ENCODE measurements at regions not wholly inside any gene's neighbourhood (a gene's known extent, or its start where the extent isn't known, plus 50 kb on each side); places are given as distances from the start of the nearest gene placed in this dataset.
"Not testable (repeated sequence)": the region's sequence is repeated elsewhere in the genome, so short reads cannot be mapped to it uniquely, and the experiment has no call there.

DNA sequence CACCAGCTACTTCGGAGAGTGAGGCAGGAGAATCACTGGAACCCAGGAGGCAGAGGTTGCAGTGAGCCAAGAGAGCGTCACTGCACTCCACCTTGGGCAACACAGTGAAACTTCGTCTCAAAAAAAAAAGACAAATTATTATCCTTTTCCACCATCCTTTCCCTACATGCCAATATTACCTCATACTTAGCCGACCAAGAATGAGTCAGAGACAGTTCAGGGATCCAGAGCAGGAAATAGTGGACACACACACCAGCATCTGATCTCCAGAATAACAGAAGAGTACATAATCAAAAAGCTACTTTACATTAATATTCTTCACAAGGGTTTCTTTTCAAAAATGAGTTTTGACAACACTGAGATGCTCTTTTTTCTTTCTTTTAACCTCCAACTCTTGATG lies 185.4 kb downstream of the KDM5D start:
- no peaks in the 10 kb centered on the region for H3K36me3 Mint-ChIP-seq (ENCODE audit: low read depth)
- no peaks in the 10 kb centered on the region for H3K9me3 Mint-ChIP-seq
- POLR2A ChIA-PET = no interaction called here
- no peak overlapping the region for H3K4me3 Mint-ChIP-seq
- TF ChIP-seq, protein P1, sequence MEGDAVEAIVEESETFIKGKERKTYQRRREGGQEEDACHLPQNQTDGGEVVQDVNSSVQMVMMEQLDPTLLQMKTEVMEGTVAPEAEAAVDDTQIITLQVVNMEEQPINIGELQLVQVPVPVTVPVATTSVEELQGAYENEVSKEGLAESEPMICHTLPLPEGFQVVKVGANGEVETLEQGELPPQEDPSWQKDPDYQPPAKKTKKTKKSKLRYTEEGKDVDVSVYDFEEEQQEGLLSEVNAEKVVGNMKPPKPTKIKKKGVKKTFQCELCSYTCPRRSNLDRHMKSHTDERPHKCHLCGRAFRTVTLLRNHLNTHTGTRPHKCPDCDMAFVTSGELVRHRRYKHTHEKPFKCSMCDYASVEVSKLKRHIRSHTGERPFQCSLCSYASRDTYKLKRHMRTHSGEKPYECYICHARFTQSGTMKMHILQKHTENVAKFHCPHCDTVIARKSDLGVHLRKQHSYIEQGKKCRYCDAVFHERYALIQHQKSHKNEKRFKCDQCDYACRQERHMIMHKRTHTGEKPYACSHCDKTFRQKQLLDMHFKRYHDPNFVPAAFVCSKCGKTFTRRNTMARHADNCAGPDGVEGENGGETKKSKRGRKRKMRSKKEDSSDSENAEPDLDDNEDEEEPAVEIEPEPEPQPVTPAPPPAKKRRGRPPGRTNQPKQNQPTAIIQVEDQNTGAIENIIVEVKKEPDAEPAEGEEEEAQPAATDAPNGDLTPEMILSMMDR (IDR thresholded peaks at IDR 0.05) = no peak
- Histone ChIP-seq H3K9me3 (ENCODE audit: control insufficient read depth in 1 of 2, insufficient read depth in 1 of 2, low read length in 2 of 2) (no peaks in the 10 kb centered on the region), H3K4me3 (ENCODE audit: low read length) (no peak overlapping the region), H3K27ac (ENCODE audit: low read depth in 1 of 2, low read length in 2 of 2) (no peak overlapping the region), H3K27me3 (ENCODE audit: control insufficient read depth in 1 of 2, insufficient read depth in 2 of 2, low read length in 2 of 2) (no peaks in the 10 kb centered on the region), H3K4me1 (ENCODE audit: insufficient read depth, low read length) (no peaks in the 10 kb centered on the region), H3K36me3 (ENCODE audit: insufficient read depth, low read length) (no peaks in the 10 kb centered on the region)
- H3K27me3 Mint-ChIP-seq = no peaks in the 10 kb centered on the region
- DNase-seq (no peak), ATAC-seq (ENCODE audit: poor library complexity) (no peak)
- CTCF ChIA-PET = no interaction called here
- no peak overlapping the region for H3K27ac Mint-ChIP-seq
- H3K4me1 Mint-ChIP-seq (ENCODE audit: low read depth) = no peaks in the 10 kb centered on the region
- intact Hi-C loops (cut with DNase I, micrococcal nuclease) = no loop called here

DNA sequence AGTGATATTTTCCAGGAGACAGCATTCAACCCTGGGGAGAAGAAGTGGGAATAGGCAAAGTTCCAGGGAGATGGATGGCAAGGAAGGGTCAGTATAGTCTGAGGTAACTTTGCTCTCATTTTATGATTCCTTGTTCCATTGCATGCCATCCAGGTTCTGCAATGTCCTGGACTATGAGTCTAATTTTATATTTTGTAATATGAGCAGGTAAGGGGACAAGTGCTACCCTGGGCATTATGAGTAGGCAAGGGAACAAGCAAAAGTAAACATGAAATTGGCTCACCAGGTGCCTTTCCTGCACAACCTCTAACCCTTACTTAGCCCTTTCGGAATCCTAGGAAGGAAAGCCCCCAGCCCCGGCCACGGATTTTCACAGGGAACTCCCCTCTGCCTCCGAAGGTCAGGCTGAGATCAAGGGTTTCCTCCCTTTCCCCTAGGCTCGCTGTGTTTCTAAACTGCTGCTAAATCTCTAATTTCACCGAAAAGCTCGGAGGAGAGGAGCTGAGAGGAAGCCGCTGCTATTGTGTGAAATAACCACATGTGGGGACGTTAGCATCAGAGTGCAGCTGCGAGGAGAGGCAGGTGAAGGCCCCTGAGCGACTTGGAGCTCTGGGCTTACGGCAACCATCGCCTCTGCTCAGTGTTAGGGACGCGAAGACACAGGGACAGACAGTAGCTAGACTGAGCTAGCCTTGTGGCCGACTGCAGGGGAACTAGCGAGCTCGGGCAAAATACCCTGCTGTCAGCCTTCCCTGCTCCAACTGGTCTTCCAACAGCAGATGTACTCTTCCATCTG lies 194.7 kb downstream of the KDM5D start:
- CTCF ChIA-PET = no interaction called here
- H3K4me1 Mint-ChIP-seq (ENCODE audit: low read depth) = no peaks in the 10 kb centered on the region
- TF ChIP-seq, protein P1 (IDR thresholded peaks at IDR 0.05) = no peak

DNA sequence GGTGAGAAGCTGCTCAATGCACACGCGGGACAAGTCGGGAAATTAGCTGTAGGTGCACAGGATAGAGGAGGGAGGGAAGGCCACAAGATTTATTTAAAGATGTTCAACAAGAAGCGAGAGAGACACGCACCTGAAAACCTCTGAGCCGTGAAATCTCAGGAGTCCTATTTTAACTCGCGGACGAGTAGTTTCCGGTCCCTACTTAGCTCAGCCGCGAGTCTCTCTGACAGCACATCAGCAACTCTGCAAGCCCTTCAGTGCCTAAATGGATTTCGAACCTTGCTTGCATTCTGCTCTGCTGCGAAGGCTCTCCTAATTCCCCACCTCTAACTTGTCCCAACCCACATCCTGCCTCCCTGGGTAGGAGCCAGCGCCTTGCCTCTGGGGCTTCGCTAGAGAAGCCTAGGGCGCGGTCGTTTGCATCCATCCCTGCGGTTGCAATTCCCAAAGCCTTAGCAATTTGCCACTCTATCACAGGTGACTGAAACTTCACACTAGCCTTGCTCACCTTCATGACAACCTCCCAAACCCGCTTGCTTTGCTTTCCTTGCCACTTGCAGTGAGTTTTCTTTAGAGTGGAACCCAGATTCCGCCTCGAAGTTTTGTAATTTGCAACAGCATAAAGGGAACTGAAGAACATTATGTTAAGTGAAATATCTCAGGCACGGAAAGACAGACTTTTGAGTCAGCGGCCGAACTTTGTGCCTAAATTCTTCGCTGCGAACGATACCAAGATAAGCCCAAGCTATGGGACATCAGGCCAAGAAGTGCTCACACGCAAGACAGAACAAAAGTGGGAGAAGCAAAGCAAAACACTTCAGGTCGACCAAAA lies 202.8 kb downstream of the KDM5D start:
- ATAC-seq (ENCODE audit: poor library complexity) = no peak
- Histone ChIP-seq H3K4me3 (ENCODE audit: low read length) (no peak overlapping the region), H3K9me3 (ENCODE audit: control insufficient read depth in 1 of 2, insufficient read depth in 1 of 2, low read length in 2 of 2) (no peaks in the 10 kb centered on the region), H3K4me1 (ENCODE audit: insufficient read depth, low read length) (no peaks in the 10 kb centered on the region), H3K27ac (ENCODE audit: low read depth in 1 of 2, low read length in 2 of 2) (no peak overlapping the region), H3K27me3 (ENCODE audit: control insufficient read depth in 1 of 2, insufficient read depth in 2 of 2, low read length in 2 of 2) (no peaks in the 10 kb centered on the region), H3K36me3 (ENCODE audit: insufficient read depth, low read length) (no peaks in the 10 kb centered on the region)
- no peaks in the 10 kb centered on the region for H3K4me1 Mint-ChIP-seq (ENCODE audit: low read depth)
- intact Hi-C loops (cut with DNase I, micrococcal nuclease) = no loop called here
- H3K27ac Mint-ChIP-seq = no peak overlapping the region
- DNase-seq = peak in 1 of 14 experiments; percentile 1
- H3K9me3 Mint-ChIP-seq = no peaks in the 10 kb centered on the region
- peaks cover 5% of the 10 kb centered on the region for H3K27me3 Mint-ChIP-seq
- TF ChIP-seq, protein P1 (IDR thresholded peaks at IDR 0.05) = no peak
- POLR2A ChIA-PET = no interaction called here
- H3K4me3 Mint-ChIP-seq = no peak overlapping the region
- H3K36me3 Mint-ChIP-seq (ENCODE audit: low read depth) = no peaks in the 10 kb centered on the region
- CTCF ChIA-PET = no interaction called here

More for the DNA sequence above, 194.7 kb downstream of the KDM5D start:
- Mint-ChIP-seq H3K9me3 (no peaks in the 10 kb centered on the region), H3K4me3 (no peak overlapping the region), H3K36me3 (ENCODE audit: low read depth) (no peaks in the 10 kb centered on the region), H3K27ac (no peak overlapping the region), H3K27me3 (peaks cover 5% of the 10 kb centered on the region)
- peak; percentile 52 for ATAC-seq (ENCODE audit: poor library complexity)
- no peak for DNase-seq
- Histone ChIP-seq H3K4me1 (ENCODE audit: insufficient read depth, low read length) (peaks cover 5% of the 10 kb centered on the region), H3K9me3 (ENCODE audit: control insufficient read depth in 1 of 2, insufficient read depth in 1 of 2, low read length in 2 of 2) (no peaks in the 10 kb centered on the region), H3K27me3 (ENCODE audit: control insufficient read depth in 1 of 2, insufficient read depth in 2 of 2, low read length in 2 of 2) (no peaks in the 10 kb centered on the region), H3K4me3 (ENCODE audit: low read length) (no peak overlapping the region), H3K36me3 (ENCODE audit: insufficient read depth, low read length) (no peaks in the 10 kb centered on the region), H3K27ac (ENCODE audit: low read depth in 1 of 2, low read length in 2 of 2) (no peak overlapping the region)
- POLR2A ChIA-PET = interaction anchor here (2.1 kb wide), 1 partner anchor 17 kb away, joined by 7 read pairs; no protein-coding TSS in a partner anchor
- intact Hi-C loops (cut with DNase I, micrococcal nuclease) = no loop called here

DNA sequence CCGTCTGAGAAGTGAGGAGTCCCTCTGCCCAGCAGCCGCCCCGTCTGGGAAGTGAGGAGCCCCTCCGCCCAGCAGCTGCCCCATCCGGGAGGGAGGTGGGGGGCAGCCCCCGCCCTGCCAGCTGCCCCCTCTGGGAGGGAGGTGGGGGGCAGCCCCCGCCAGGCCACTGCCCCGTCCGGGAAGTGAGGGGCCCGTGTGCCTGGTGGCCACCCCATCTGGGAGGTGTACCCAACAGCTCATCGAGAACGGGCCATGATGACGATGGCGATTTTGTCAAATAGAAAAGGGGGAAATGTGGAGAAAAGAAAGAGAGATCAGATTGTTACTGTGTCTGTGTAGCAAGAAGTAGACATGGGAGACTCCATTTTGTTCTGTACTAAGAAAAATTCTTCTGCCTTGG lies 208.8 kb downstream of the KDM5D start:
- H3K4me3 ChIP-seq (ENCODE audit: low read length); H3K4me1 Mint-ChIP-seq (ENCODE audit: low read depth); H3K36me3 ChIP-seq (ENCODE audit: insufficient read depth, low read length); H3K27ac Mint-ChIP-seq; H3K27me3 Mint-ChIP-seq; DNase-seq; H3K27me3 ChIP-seq (ENCODE audit: control insufficient read depth in 1 of 2, insufficient read depth in 2 of 2, low read length in 2 of 2); intact Hi-C loops (cut with DNase I, micrococcal nuclease); H3K4me1 ChIP-seq (ENCODE audit: insufficient read depth, low read length); H3K36me3 Mint-ChIP-seq (ENCODE audit: low read depth); POLR2A ChIA-PET; CTCF ChIA-PET; H3K4me3 Mint-ChIP-seq; H3K9me3 Mint-ChIP-seq; ATAC-seq (ENCODE audit: poor library complexity); H3K27ac ChIP-seq (ENCODE audit: low read depth in 1 of 2, low read length in 2 of 2): not testable (repeated sequence)
- H3K9me3 ChIP-seq (ENCODE audit: control insufficient read depth in 1 of 2, insufficient read depth in 1 of 2, low read length in 2 of 2) = peaks cover 0 to 11% of the 10 kb centered on the region in 2 experiments

Data from CD4-positive, alpha-beta T cell (primary cell).